Hepatocyte (in vitro differentiated cells): ENCODE measurements at regions not wholly inside any gene's neighbourhood (a gene's known extent, or its start where the extent isn't known, plus 50 kb on each side); places are given as distances from the start of the nearest gene placed in this dataset.

Experiments used
- EZH2 ChIP-seq: fragments of 200-600 bp; sonication (generic); IDR thresholded peaks from 2 replicates; pipeline ENCODE4 v1.6.1; 2016; ENCODE audit warnings: antibody characterized with exemption, mild to moderate bottlenecking, borderline replicate concordance
- EZH2phosphoT487 ChIP-seq: fragments of 200-600 bp; sonication (generic); IDR thresholded peaks from one replicate; pipeline ENCODE4 v1.6.1; 2018; ENCODE audit warnings: antibody characterized with exemption, mild to moderate bottlenecking, low read depth, moderate library complexity; ENCODE audit not compliant: unreplicated experiment, severe bottlenecking
- TF ChIP-seq, protein P1 (sequence below): fragments of 200-600 bp; sonication (generic); IDR thresholded peaks from 2 replicates; pipeline ENCODE4 v1.5.1; 2016; ENCODE audit warnings: antibody characterized with exemption, mild to moderate bottlenecking; ENCODE audit not compliant: poor library complexity

DNA sequence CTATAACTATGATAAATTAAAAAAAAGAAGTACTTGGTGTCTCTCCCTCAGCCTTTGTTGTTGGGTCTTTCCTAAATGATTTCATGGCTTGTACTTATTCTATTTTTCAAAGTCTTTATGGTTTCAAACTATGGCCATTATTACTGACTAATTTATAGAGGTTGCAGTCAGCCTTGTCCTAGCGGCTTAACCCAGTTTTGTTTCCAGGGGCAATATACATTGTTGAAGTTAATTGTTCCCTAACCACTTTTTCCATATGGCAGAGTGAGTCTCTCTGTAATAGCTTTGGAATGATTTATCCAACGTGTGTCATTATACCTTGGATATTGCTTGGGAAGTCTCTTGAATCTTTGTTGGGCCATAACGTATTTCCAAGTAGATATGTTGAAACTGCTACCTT lies 408.8 kb downstream of the HRH4 start:
- TF ChIP-seq, protein P1, sequence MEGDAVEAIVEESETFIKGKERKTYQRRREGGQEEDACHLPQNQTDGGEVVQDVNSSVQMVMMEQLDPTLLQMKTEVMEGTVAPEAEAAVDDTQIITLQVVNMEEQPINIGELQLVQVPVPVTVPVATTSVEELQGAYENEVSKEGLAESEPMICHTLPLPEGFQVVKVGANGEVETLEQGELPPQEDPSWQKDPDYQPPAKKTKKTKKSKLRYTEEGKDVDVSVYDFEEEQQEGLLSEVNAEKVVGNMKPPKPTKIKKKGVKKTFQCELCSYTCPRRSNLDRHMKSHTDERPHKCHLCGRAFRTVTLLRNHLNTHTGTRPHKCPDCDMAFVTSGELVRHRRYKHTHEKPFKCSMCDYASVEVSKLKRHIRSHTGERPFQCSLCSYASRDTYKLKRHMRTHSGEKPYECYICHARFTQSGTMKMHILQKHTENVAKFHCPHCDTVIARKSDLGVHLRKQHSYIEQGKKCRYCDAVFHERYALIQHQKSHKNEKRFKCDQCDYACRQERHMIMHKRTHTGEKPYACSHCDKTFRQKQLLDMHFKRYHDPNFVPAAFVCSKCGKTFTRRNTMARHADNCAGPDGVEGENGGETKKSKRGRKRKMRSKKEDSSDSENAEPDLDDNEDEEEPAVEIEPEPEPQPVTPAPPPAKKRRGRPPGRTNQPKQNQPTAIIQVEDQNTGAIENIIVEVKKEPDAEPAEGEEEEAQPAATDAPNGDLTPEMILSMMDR: no peak
- TF ChIP-seq EZH2 (no peak), EZH2phosphoT487 (no peak)
